ENCODE measurements at regions not wholly inside any gene's neighbourhood (a gene's known extent, or its start where the extent isn't known, plus 50 kb on each side); places are given as distances from the start of the nearest gene placed in this dataset.

- Histone ChIP-seq H3K27me3 (ENCODE audit: low read length) (no peaks in the 10 kb centered on the region), H3K4me2 (ENCODE audit: low read length) (no peak overlapping the region), H3K9me3 (ENCODE audit: low read length) (no peaks in the 10 kb centered on the region), H3K4me3 (ENCODE audit: low read length) (no peak overlapping the region), H3F3A (ENCODE audit: low read length, unreplicated experiment) (no peaks in the 10 kb centered on the region), H3K4me1 (ENCODE audit: insufficient read depth, low read length) (no peaks in the 10 kb centered on the region), H3K9ac (ENCODE audit: low read length) (no peak overlapping the region), H3K79me2 (ENCODE audit: low read length) (no peaks in the 10 kb centered on the region), H3K27ac (ENCODE audit: low read length) (no peak overlapping the region), H4K20me1 (ENCODE audit: low read length) (no peaks in the 10 kb centered on the region), H3K36me3 (ENCODE audit: low read depth, low read length) (no peaks in the 10 kb centered on the region), H3K9me2 (replicated peaks; ENCODE audit: low read length) (no peaks in the 10 kb centered on the region), H2AFZ (ENCODE audit: low read length) (no peak overlapping the region)
- intact Hi-C loops (cut with micrococcal nuclease) = no loop called here
- CTCF ChIA-PET = no interaction called here
- ATAC-seq (no peak), DNase-seq (no peak)
- POLR2A ChIA-PET (ENCODE audit: unreplicated experiment) = no interaction called here
- BruUV-seq (replicated peaks) = no TSS peak
- TF ChIP-seq, protein P1, sequence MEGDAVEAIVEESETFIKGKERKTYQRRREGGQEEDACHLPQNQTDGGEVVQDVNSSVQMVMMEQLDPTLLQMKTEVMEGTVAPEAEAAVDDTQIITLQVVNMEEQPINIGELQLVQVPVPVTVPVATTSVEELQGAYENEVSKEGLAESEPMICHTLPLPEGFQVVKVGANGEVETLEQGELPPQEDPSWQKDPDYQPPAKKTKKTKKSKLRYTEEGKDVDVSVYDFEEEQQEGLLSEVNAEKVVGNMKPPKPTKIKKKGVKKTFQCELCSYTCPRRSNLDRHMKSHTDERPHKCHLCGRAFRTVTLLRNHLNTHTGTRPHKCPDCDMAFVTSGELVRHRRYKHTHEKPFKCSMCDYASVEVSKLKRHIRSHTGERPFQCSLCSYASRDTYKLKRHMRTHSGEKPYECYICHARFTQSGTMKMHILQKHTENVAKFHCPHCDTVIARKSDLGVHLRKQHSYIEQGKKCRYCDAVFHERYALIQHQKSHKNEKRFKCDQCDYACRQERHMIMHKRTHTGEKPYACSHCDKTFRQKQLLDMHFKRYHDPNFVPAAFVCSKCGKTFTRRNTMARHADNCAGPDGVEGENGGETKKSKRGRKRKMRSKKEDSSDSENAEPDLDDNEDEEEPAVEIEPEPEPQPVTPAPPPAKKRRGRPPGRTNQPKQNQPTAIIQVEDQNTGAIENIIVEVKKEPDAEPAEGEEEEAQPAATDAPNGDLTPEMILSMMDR (conservative IDR thresholded peaks at IDR 0.05; ENCODE audit: low read depth, low read length) = no peak
- TF ChIP-seq EZH2 (IDR thresholded peaks at IDR 0.05; ENCODE audit: low read length, unreplicated experiment) (no peak), EZH2phosphoT487 (IDR thresholded peaks at IDR 0.05; ENCODE audit: borderline replicate concordance, low read length) (no peak)
These were observed 90.5 kb upstream of the MAPK4 start for GRCh38 chr18:50469380-50469781.

DNA sequence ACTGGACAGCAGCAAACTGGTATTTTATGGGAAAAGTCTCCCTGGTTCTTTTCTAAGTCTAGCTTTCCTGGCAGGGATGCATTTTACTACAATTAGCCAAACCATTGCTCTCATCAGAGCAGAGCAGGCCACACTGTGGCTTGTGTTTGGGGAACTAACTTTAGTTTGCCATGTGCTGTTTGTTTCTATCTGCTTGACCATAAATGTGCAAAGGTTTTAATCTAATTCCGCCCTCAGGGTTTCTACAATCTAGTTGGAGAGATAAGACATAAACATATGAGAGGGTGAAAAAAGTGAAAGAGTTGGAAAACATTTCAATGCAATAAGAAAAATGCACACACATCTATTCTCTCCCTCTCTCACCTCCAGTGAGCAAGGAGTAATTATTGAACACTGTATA is 86.9 kb upstream of the MAPK4 start:
- intact Hi-C loops (cut with micrococcal nuclease) = no loop called here

DNA sequence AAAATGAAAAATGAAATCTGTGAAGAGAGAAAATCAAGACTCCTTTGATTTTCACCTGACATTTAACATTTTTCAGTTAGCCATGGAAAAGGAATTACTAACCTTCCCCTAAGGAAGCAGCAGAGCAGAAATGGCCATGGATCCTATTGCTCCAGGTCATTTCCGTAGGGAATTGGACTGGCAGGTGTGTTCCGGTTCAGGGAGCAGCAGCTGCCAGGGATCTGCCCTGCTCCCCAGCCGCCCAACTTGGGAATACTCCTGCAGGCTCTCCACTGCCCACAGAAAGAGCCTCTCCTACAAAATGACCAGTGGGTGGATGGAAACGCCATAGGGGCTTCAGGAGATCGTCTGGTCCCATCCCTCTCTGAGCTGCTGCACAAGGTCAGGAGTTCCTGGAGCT is 86.0 kb upstream of the MAPK4 start:
- H3K9ac ChIP-seq (ENCODE audit: low read length) = no peak overlapping the region
- ATAC-seq = no peak
- no peaks in the 10 kb centered on the region for H3K9me3 ChIP-seq (ENCODE audit: low read length)
- ChIA-PET CTCF (no interaction called here), POLR2A (ENCODE audit: unreplicated experiment) (no interaction called here)
- no peak overlapping the region for H3K27ac ChIP-seq (ENCODE audit: low read length)
- no peak for TF ChIP-seq EZH2 (IDR thresholded peaks at IDR 0.05; ENCODE audit: low read length, unreplicated experiment)
- TF ChIP-seq, protein P1 (conservative IDR thresholded peaks at IDR 0.05; ENCODE audit: low read depth, low read length) = no peak
- TF ChIP-seq EZH2phosphoT487 (IDR thresholded peaks at IDR 0.05; ENCODE audit: borderline replicate concordance, low read length) = no peak
- no peak overlapping the region for H3K4me3 ChIP-seq (ENCODE audit: low read length)
- H3K79me2 ChIP-seq (ENCODE audit: low read length) = no peaks in the 10 kb centered on the region
- no peak overlapping the region for H3K4me2 ChIP-seq (ENCODE audit: low read length)
- H3K27me3 ChIP-seq (ENCODE audit: low read length) = no peaks in the 10 kb centered on the region
- no peaks in the 10 kb centered on the region for H3K36me3 ChIP-seq (ENCODE audit: low read depth, low read length)
- H2AFZ ChIP-seq (ENCODE audit: low read length) = no peak overlapping the region
- no TSS peak for BruUV-seq (replicated peaks)
- intact Hi-C loops (cut with micrococcal nuclease) = no loop called here
- H3F3A ChIP-seq (ENCODE audit: low read length, unreplicated experiment) = no peaks in the 10 kb centered on the region
- no peaks in the 10 kb centered on the region for H3K4me1 ChIP-seq (ENCODE audit: insufficient read depth, low read length)
- no peaks in the 10 kb centered on the region for H4K20me1 ChIP-seq (ENCODE audit: low read length)
- no peak for DNase-seq
- H3K9me2 ChIP-seq (replicated peaks; ENCODE audit: low read length) = no peaks in the 10 kb centered on the region

More for the DNA sequence above, 86.9 kb upstream of the MAPK4 start:
- H3K9ac ChIP-seq (ENCODE audit: low read length) = no peak overlapping the region
- ChIA-PET POLR2A (ENCODE audit: unreplicated experiment) (no interaction called here), CTCF (no interaction called here)
- ATAC-seq (no peak), DNase-seq (no peak)
- H3F3A ChIP-seq (ENCODE audit: low read length, unreplicated experiment) = no peaks in the 10 kb centered on the region
- H3K4me2 ChIP-seq (ENCODE audit: low read length) = no peak overlapping the region
- H3K36me3 ChIP-seq (ENCODE audit: low read depth, low read length) = no peaks in the 10 kb centered on the region
- H3K9me3 ChIP-seq (ENCODE audit: low read length) = no peaks in the 10 kb centered on the region
- no TSS peak for BruUV-seq (replicated peaks)
- H3K4me1 ChIP-seq (ENCODE audit: insufficient read depth, low read length) = no peaks in the 10 kb centered on the region
- no peaks in the 10 kb centered on the region for H3K27me3 ChIP-seq (ENCODE audit: low read length)
- no peaks in the 10 kb centered on the region for H4K20me1 ChIP-seq (ENCODE audit: low read length)
- no peaks in the 10 kb centered on the region for H3K9me2 ChIP-seq (replicated peaks; ENCODE audit: low read length)
- H2AFZ ChIP-seq (ENCODE audit: low read length) = no peak overlapping the region
- H3K4me3 ChIP-seq (ENCODE audit: low read length) = no peak overlapping the region
- H3K27ac ChIP-seq (ENCODE audit: low read length) = no peak overlapping the region
- no peaks in the 10 kb centered on the region for H3K79me2 ChIP-seq (ENCODE audit: low read length)
- TF ChIP-seq, protein P1 (conservative IDR thresholded peaks at IDR 0.05; ENCODE audit: low read depth, low read length) = no peak
- TF ChIP-seq EZH2 (IDR thresholded peaks at IDR 0.05; ENCODE audit: low read length, unreplicated experiment) (no peak), EZH2phosphoT487 (IDR thresholded peaks at IDR 0.05; ENCODE audit: borderline replicate concordance, low read length) (no peak)

Data from PC-3 (cell line).